Activated T-cell treated with anti-CD3 and anti-CD28 coated beads, Interleukin-2, amount 50 U/mL, for 72 hours (primary cell): ENCODE measurements at regions not wholly inside any gene's neighbourhood (a gene's known extent, or its start where the extent isn't known, plus 50 kb on each side); places are given as distances from the start of the nearest gene placed in this dataset.
"Not testable (repeated sequence)": the region's sequence is repeated elsewhere in the genome, so short reads cannot be mapped to it uniquely, and the experiment has no call there.

ENCODE experiments used
- ATAC-seq, 2 donors: fragments of 150-1000 bp; cut with Tn5 transposase; replicated peaks in 1 of 2; 2 replicates each; pipeline ENCODE4 v1.10.0; 2021; ENCODE audit warnings: moderate library complexity in 2 of 2, mild to moderate bottlenecking in 1 of 2
- DNase-seq, 2 donors: peaks; one replicate each; pipeline ENCODE4 v3.0.0; 2021 to 2022; ENCODE audit warnings: mixed read lengths in 1 of 2
- H3K27ac Mint-ChIP-seq: one replicate; pipeline ENCODE4 v1.8.0; 2022; ENCODE audit warnings: mild to moderate bottlenecking, moderate library complexity, mixed read lengths
- H3K27me3 Mint-ChIP-seq: one replicate; pipeline ENCODE4 v1.8.0; 2022; ENCODE audit warnings: low read depth, mixed read lengths
- H3K36me3 Mint-ChIP-seq, 2 donors: one replicate each; pipeline ENCODE4 v1.8.0; 2022; ENCODE audit warnings: mixed read lengths in 2 of 2, mild to moderate bottlenecking in 1 of 2; ENCODE audit not compliant: insufficient read depth in 2 of 2
- H3K4me1 Mint-ChIP-seq: one replicate; pipeline ENCODE4 v1.8.0; 2022; ENCODE audit warnings: low read depth, mixed read lengths
- H3K4me3 Mint-ChIP-seq, 2 donors: one replicate each; pipeline ENCODE4 v1.8.0; 2022; ENCODE audit warnings: mild to moderate bottlenecking in 2 of 2, mixed read lengths in 2 of 2, moderate library complexity in 2 of 2
- H3K9me3 Mint-ChIP-seq, 2 donors: one replicate each; pipeline ENCODE4 v1.8.0; 2022; ENCODE audit warnings: mixed read lengths in 2 of 2

DNA sequence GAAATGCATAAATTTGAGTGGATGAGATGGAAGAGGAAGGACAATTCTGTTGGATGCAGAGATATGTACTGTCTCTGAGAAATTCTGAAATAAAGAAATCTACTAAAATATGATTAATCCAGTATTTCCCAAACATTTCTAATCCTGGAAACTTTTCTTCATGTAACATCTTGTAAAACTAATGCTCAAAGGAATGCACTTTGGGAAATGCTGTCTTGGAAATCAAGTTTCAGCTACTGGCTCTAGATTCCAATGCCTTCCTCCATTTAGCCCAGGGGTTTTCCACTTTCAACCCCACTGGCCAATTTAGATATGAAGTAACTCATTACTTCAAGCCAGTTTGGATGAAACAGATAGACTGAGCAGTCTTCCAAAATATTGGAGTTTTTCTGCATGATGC is 355.1 kb downstream of the TXNL1 start:
- H3K36me3 Mint-ChIP-seq = no peaks in the 10 kb centered on the region
- no peaks in the 10 kb centered on the region for H3K27me3 Mint-ChIP-seq
- no peak overlapping the region for H3K27ac Mint-ChIP-seq
- no peaks in the 10 kb centered on the region for H3K4me1 Mint-ChIP-seq
- no peak for DNase-seq
- peaks cover 1 to 3% of the 10 kb centered on the region in 2 donors for H3K9me3 Mint-ChIP-seq
- no peak overlapping the region for H3K4me3 Mint-ChIP-seq
- ATAC-seq = no peak

DNA sequence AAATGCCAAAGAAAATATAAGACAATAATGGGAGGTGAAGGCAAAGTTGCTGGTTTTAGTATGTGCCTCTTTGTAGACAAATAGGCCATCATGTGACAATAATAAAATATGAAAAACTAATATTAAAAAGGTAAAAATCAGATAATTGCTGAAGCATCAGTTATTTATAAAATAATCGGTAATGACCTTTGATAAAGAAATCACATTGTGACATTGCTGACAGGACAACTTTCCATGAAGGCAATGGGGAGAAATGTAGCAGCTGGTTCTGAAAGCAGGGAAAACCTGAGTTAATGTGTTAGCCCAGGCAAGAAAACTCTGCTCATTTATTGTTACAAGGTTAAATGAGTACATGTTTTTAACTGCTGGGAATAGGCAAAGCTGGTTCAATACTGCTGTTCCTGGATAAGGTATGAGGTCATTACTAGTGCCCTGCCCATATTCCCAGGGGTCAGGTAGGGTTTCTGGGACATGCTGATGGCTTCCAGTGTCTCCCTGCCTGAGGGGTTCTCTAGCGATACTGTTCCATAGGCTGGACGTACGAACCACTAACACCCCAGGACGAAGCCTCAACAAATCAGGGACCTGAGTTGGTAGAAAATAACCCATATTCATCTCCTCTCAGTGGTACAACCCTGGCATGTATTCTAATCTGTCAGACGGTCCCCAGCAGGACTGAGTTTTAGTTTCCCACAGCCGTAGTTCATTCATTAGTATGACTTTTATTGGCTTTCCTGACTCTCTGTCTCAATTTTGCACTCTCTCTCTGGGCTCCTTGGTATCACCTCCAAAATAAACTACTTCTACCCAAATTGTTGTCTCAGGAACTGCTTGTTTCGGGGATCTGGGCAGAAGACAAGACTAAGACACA is 355.9 kb downstream of the TXNL1 start:
- Mint-ChIP-seq H3K27ac (no peak overlapping the region), H3K4me1 (no peaks in the 10 kb centered on the region), H3K27me3 (no peaks in the 10 kb centered on the region), H3K9me3 (peaks cover 1 to 3% of the 10 kb centered on the region in 2 donors), H3K4me3 (no peak overlapping the region), H3K36me3 (no peaks in the 10 kb centered on the region)
- DNase-seq (no peak), ATAC-seq (no peak)

- H3K9me3 Mint-ChIP-seq, H3K36me3 Mint-ChIP-seq, H3K4me3 Mint-ChIP-seq, H3K27me3 Mint-ChIP-seq, ATAC-seq, H3K4me1 Mint-ChIP-seq, H3K27ac Mint-ChIP-seq, DNase-seq: not testable (repeated sequence)
Measured at GRCh38 chr18:56279816-56280215, 358.6 kb downstream of the TXNL1 start.

- ATAC-seq (no peak), DNase-seq (no peak)
- no peak overlapping the region for H3K27ac Mint-ChIP-seq
- H3K9me3 Mint-ChIP-seq = peaks cover 1 to 3% of the 10 kb centered on the region in 2 donors
- H3K4me1 Mint-ChIP-seq = no peaks in the 10 kb centered on the region
- no peak overlapping the region for H3K4me3 Mint-ChIP-seq
- no peaks in the 10 kb centered on the region for H3K36me3 Mint-ChIP-seq
- no peaks in the 10 kb centered on the region for H3K27me3 Mint-ChIP-seq
Measured at GRCh38 chr18:56278421-56279003, 359.9 kb downstream of the TXNL1 start.

DNA sequence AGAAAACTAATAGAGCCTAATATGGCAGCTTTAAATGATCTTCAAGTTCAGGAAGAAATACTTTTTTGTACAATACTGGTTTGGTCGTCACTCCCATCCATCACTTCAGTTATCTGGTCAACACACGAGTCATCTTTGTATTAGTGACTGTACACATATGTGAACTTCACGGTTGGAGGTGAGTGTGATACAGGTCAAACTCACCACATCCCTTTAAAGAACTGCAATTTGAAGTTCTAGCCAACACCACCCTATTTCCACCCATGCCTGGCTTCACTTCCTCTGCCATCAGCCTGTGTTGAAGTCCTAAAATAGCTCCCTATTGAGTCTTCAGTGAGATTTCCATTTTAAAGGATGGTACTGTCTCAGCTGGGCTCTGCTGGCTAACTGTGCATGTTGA is 361.9 kb downstream of the TXNL1 start:
- ATAC-seq = no peak
- Mint-ChIP-seq H3K4me1 (no peaks in the 10 kb centered on the region), H3K27me3 (no peaks in the 10 kb centered on the region), H3K27ac (no peak overlapping the region), H3K9me3 (peaks cover 1 to 3% of the 10 kb centered on the region in 2 donors), H3K36me3 (no peaks in the 10 kb centered on the region), H3K4me3 (no peak overlapping the region)
- no peak for DNase-seq

GRCh38 chr18:56273541-56274219 is 364.7 kb downstream of the TXNL1 start:
- DNase-seq = no peak
- no peaks in the 10 kb centered on the region for H3K4me1 Mint-ChIP-seq
- no peak for ATAC-seq
- no peaks in the 10 kb centered on the region for H3K9me3 Mint-ChIP-seq
- no peaks in the 10 kb centered on the region for H3K36me3 Mint-ChIP-seq
- H3K27ac Mint-ChIP-seq = no peak overlapping the region
- no peak overlapping the region for H3K4me3 Mint-ChIP-seq
- H3K27me3 Mint-ChIP-seq = no peaks in the 10 kb centered on the region

DNA sequence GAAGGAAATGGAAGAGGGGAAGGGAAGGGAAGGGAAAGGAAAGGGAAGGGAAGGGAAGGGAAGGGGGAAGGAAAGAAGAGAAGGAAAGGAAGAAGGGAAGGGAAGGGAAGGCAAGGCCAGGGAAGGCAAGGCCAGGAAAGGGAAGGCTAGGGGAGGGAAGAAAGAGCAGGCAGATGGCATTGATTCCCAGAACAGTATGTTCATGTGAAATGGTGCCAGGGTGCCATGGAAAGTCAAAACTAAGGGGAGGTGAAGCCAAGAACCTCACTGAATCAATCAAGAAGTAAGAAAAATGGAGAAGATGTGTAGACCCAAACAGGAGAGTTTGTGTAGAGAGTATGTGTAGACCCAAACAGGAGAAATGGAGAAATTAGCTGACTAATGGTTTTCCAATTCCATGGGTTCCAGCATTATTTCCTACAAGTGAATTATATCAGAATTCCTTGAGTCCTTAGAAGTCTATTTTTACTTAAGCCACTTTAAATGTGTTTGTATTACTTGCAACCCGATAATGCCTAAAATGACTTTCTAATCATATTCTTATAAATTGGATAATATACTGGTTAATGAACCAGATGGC is 367.6 kb downstream of the TXNL1 start:
- H3K4me1 Mint-ChIP-seq = no peaks in the 10 kb centered on the region
- H3K36me3 Mint-ChIP-seq = no peaks in the 10 kb centered on the region
- H3K27me3 Mint-ChIP-seq = peaks cover 7% of the 10 kb centered on the region
- no peak overlapping the region for H3K27ac Mint-ChIP-seq
- DNase-seq = no peak
- ATAC-seq = no peak
- H3K9me3 Mint-ChIP-seq = peaks cover 2% of the 10 kb centered on the region in 2 donors
- no peak overlapping the region for H3K4me3 Mint-ChIP-seq

DNA sequence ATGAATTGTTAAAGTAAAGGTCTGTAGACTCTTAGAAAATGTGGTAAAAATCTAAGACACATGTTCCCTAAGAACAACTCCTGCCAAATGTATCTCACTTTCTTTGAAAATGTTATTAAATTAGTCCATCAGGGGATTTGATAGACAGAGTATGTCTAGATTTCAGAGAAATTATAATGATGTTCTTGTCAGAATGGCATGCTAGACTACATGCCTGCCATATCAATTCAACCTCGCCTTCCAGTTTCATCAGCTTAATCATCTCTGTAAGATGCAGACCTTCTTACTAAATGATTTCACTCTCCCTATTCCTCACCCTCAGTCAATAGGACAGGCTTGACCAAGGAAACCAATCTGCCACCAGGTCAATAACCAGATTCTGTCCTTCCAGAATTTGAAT is 368.4 kb downstream of the TXNL1 start:
- Mint-ChIP-seq H3K4me1 (no peaks in the 10 kb centered on the region), H3K27me3 (peaks cover 7% of the 10 kb centered on the region), H3K4me3 (no peak overlapping the region), H3K9me3 (peaks cover 2% of the 10 kb centered on the region in 2 donors), H3K36me3 (no peaks in the 10 kb centered on the region), H3K27ac (peak overlapping the region; percentile 48)
- ATAC-seq = no peak
- no peak for DNase-seq

GRCh38 chr18:56268952-56269351 is 369.4 kb downstream of the TXNL1 start:
- Mint-ChIP-seq H3K27me3 (peaks cover 7% of the 10 kb centered on the region), H3K9me3 (peaks cover 2 to 5% of the 10 kb centered on the region in 2 donors), H3K36me3 (no peaks in the 10 kb centered on the region), H3K27ac (no peak overlapping the region), H3K4me3 (no peak overlapping the region), H3K4me1 (no peaks in the 10 kb centered on the region)
- DNase-seq (no peak), ATAC-seq (no peak)

DNA sequence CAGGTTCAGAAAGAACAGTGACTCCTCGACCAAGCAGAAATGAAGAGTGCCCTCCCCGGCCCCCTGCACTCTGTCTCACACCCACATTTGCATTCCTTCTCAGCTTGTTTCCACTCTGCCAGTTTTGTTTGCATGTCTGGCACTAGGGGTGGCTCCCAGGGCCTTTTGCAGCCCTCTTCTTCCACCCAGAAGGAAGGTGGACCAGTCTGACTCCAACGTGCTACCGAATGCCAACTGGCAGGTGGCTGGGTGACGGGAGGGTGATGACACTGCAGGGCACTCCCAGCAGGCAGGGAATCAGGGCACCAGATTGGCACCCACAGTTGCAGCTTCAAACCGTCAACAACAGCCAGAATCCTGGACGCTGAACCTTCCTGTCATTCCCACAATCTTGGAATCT is 371.1 kb downstream of the TXNL1 start:
- H3K27ac Mint-ChIP-seq = no peak overlapping the region
- H3K9me3 Mint-ChIP-seq = peaks cover 2 to 5% of the 10 kb centered on the region in 2 donors
- H3K4me1 Mint-ChIP-seq = no peaks in the 10 kb centered on the region
- no peak overlapping the region for H3K4me3 Mint-ChIP-seq
- ATAC-seq (no peak), DNase-seq (no peak)
- H3K27me3 Mint-ChIP-seq = peaks cover 7% of the 10 kb centered on the region
- H3K36me3 Mint-ChIP-seq = no peaks in the 10 kb centered on the region

DNA sequence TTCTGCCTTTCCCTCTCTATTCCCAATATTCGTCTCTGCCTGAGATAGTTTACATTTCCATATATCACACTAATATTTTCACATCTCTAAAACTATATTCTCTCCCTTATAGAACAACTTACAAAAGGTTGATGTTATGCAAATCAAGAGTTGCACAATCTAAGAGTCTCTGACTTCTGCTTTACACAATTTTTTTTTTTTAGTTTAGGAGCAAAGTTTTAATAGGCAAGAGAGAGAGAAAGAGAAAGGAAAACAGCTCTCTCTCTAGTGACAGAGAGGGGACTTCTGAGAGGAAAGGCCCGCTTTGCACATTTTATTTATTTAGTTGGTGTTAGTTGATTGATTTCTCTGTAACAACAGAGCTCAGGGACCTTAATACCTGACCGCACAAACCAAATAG is 380.2 kb downstream of the TXNL1 start:
- no peaks in the 10 kb centered on the region for H3K36me3 Mint-ChIP-seq
- H3K27ac Mint-ChIP-seq = no peak overlapping the region
- H3K9me3 Mint-ChIP-seq = peaks cover 3 to 5% of the 10 kb centered on the region in 2 donors
- no peak overlapping the region for H3K4me3 Mint-ChIP-seq
- ATAC-seq (no peak), DNase-seq (no peak)
- H3K27me3 Mint-ChIP-seq = peaks cover 7% of the 10 kb centered on the region
- peaks cover 6% of the 10 kb centered on the region for H3K4me1 Mint-ChIP-seq

GRCh38 chr18:56257205-56257604 is 381.2 kb downstream of the TXNL1 start:
- Mint-ChIP-seq H3K4me3 (peak overlapping the region in 1 of 2 donors; percentile 13), H3K36me3 (no peaks in the 10 kb centered on the region), H3K4me1 (peaks cover 6% of the 10 kb centered on the region), H3K27me3 (peaks cover 7% of the 10 kb centered on the region), H3K27ac (peak overlapping the region; percentile 71), H3K9me3 (peaks cover 3 to 5% of the 10 kb centered on the region in 2 donors)
- DNase-seq = no peak
- ATAC-seq = peak; percentile 30 to 52

DNA sequence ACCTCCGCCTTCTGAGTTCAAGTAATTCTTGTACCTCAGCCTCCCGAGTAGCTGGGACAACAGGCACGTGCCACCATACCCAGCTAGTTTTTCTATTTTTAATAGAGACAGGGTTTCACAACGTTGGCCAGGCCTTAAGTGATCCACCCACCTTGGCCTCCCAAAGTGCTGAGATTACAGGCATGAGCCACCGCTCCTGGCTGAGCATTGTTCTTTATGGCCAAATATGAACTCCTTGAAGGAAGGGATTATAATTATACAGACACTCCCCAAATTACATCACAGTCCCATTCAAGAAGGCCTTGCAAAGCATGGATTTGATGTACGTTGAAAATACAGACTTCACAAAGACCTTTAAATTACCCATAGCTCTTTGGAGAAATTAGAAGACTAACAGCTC is 381.7 kb downstream of the TXNL1 start:
- Mint-ChIP-seq H3K36me3 (no peaks in the 10 kb centered on the region), H3K4me1 (peaks cover 6% of the 10 kb centered on the region), H3K4me3 (no peak overlapping the region), H3K27ac (no peak overlapping the region), H3K9me3 (peaks cover 4 to 5% of the 10 kb centered on the region in 2 donors), H3K27me3 (peaks cover 7% of the 10 kb centered on the region)
- no peak for ATAC-seq
- DNase-seq = no peak
